ENCODE measurements at regions not wholly inside any gene's neighbourhood (a gene's known extent, or its start where the extent isn't known, plus 50 kb on each side); places are given as distances from the start of the nearest gene placed in this dataset.

- TF ChIP-seq CTCF (IDR thresholded peaks at IDR 0.05 in 4 of 5, conservative IDR thresholded peaks at IDR 0.05 in 1 of 5) (no peak), POLR2A (IDR thresholded peaks at IDR 0.05) (no peak)
These were observed 250.9 kb upstream of the CITED2 start for GRCh38 chr6:139625081-139625939.
